ENCODE measurements at regions not wholly inside any gene's neighbourhood (a gene's known extent, or its start where the extent isn't known, plus 50 kb on each side); places are given as distances from the start of the nearest gene placed in this dataset.

GRCh38 chr1:184222652-184223052, 164.2 kb upstream of the C1orf21 start:
- TF ChIP-seq HNF1A (IDR thresholded peaks at IDR 0.05; ENCODE audit: low read depth) (no peak), HNF1A (CRISPR knock-in tag; IDR thresholded peaks at IDR 0.05; ENCODE audit: borderline replicate concordance) (no peak), ASH2L (IDR thresholded peaks at IDR 0.05; ENCODE audit: insufficient read length, low read depth, low read length) (no peak), RFX5 (IDR thresholded peaks at IDR 0.05; ENCODE audit: low read depth, low read length) (no peak), ZFX (CRISPR knock-in tag; IDR thresholded peaks at IDR 0.05; ENCODE audit: low read depth) (no peak), HCFC1 (IDR thresholded peaks at IDR 0.05; ENCODE audit: low read depth, low read length) (no peak), ELF1 (CRISPR knock-in tag; IDR thresholded peaks at IDR 0.05) (no peak), POLR2AphosphoS5 (IDR thresholded peaks at IDR 0.05; ENCODE audit: low read depth, low read length) (no peak), ZKSCAN8 (CRISPR knock-in tag; IDR thresholded peaks at IDR 0.05; ENCODE audit: borderline replicate concordance) (no peak)
